ENCODE measurements at regions not wholly inside any gene's neighbourhood (a gene's known extent, or its start where the extent isn't known, plus 50 kb on each side); places are given as distances from the start of the nearest gene placed in this dataset.

- H3K36me3 ChIP-seq (ENCODE audit: control insufficient read depth, insufficient read depth, low read length) = no peaks in the 10 kb centered on the region
- H3K79me2 ChIP-seq (ENCODE audit: control insufficient read depth, insufficient read depth, low read length) = no peaks in the 10 kb centered on the region
- H3K9me3 ChIP-seq (ENCODE audit: control insufficient read depth, insufficient read depth, low read depth, low read length) = no peaks in the 10 kb centered on the region
- H3K4me2 ChIP-seq (ENCODE audit: extremely low read depth, insufficient read depth, low read length) = no peak overlapping the region
- no peak overlapping the region for H3K4me3 ChIP-seq (replicated peaks in 1 of 4; ENCODE audit: control extremely low read depth in 1 of 4, insufficient read depth in 1 of 4, low read depth in 3 of 4, low read length in 4 of 4)
- no peaks in the 10 kb centered on the region for H3K27me3 ChIP-seq (ENCODE audit: control insufficient read depth, insufficient read depth, low read length)
- no peak for DNase-seq (ENCODE audit: low read depth in 2 of 2)
- TF ChIP-seq EZH2 (IDR thresholded peaks at IDR 0.05; ENCODE audit: low read length, missing control alignments) = no peak
- no peak overlapping the region for H3K27ac ChIP-seq (ENCODE audit: insufficient read depth, low read length)
- H4K20me1 ChIP-seq (ENCODE audit: control insufficient read depth, extremely low read depth, insufficient read depth, low read length) = no peaks in the 10 kb centered on the region
- no peak overlapping the region for H3K9ac ChIP-seq (ENCODE audit: insufficient read depth, low read length)
- no peaks in the 10 kb centered on the region for H3K4me1 ChIP-seq (ENCODE audit: control insufficient read depth, extremely low read depth, insufficient read depth, low read length)
- no peak overlapping the region for H2AFZ ChIP-seq (ENCODE audit: low read length)
Observed at GRCh38 chr9:79395228-79395627, 176.5 kb upstream of the TLE4 start.

- Histone ChIP-seq H3K79me2 (ENCODE audit: control insufficient read depth, insufficient read depth, low read length) (no peaks in the 10 kb centered on the region), H3K9ac (ENCODE audit: insufficient read depth, low read length) (no peak overlapping the region), H3K4me1 (ENCODE audit: control insufficient read depth, extremely low read depth, insufficient read depth, low read length) (no peaks in the 10 kb centered on the region), H3K27ac (ENCODE audit: insufficient read depth, low read length) (no peak overlapping the region), H3K36me3 (ENCODE audit: control insufficient read depth, insufficient read depth, low read length) (no peaks in the 10 kb centered on the region), H4K20me1 (ENCODE audit: control insufficient read depth, extremely low read depth, insufficient read depth, low read length) (no peaks in the 10 kb centered on the region), H3K4me3 (replicated peaks in 1 of 4; ENCODE audit: control extremely low read depth in 1 of 4, insufficient read depth in 1 of 4, low read depth in 3 of 4, low read length in 4 of 4) (no peak overlapping the region), H3K9me3 (ENCODE audit: control insufficient read depth, insufficient read depth, low read depth, low read length) (no peaks in the 10 kb centered on the region), H3K27me3 (ENCODE audit: control insufficient read depth, insufficient read depth, low read length) (no peaks in the 10 kb centered on the region), H2AFZ (ENCODE audit: low read length) (no peak overlapping the region), H3K4me2 (ENCODE audit: extremely low read depth, insufficient read depth, low read length) (no peak overlapping the region)
- DNase-seq (ENCODE audit: low read depth in 2 of 2) = peak in 1 of 2 donors; percentile 11
- TF ChIP-seq EZH2 (IDR thresholded peaks at IDR 0.05; ENCODE audit: low read length, missing control alignments) = no peak
- no peak for TF ChIP-seq CTCF (conservative IDR thresholded peaks at IDR 0.05 in 1 of 2, IDR thresholded peaks at IDR 0.05 in 1 of 2; ENCODE audit: low read depth in 1 of 2, low read length in 2 of 2)
Observed at GRCh38 chr9:79395755-79396154, 176.0 kb upstream of the TLE4 start.

- H3K4me1 ChIP-seq (ENCODE audit: control insufficient read depth, extremely low read depth, insufficient read depth, low read length) = no peaks in the 10 kb centered on the region
- H3K9me3 ChIP-seq (ENCODE audit: control insufficient read depth, insufficient read depth, low read depth, low read length) = no peaks in the 10 kb centered on the region
- no peak for DNase-seq (ENCODE audit: low read depth in 2 of 2)
- no peaks in the 10 kb centered on the region for H3K27me3 ChIP-seq (ENCODE audit: control insufficient read depth, insufficient read depth, low read length)
- no peak overlapping the region for H2AFZ ChIP-seq (ENCODE audit: low read length)
- TF ChIP-seq CTCF (conservative IDR thresholded peaks at IDR 0.05 in 1 of 2, IDR thresholded peaks at IDR 0.05 in 1 of 2; ENCODE audit: low read depth in 1 of 2, low read length in 2 of 2) (no peak), EZH2 (IDR thresholded peaks at IDR 0.05; ENCODE audit: low read length, missing control alignments) (no peak)
- no peaks in the 10 kb centered on the region for H3K36me3 ChIP-seq (ENCODE audit: control insufficient read depth, insufficient read depth, low read length)
- H3K27ac ChIP-seq (ENCODE audit: insufficient read depth, low read length) = no peak overlapping the region
- no peaks in the 10 kb centered on the region for H4K20me1 ChIP-seq (ENCODE audit: control insufficient read depth, extremely low read depth, insufficient read depth, low read length)
- no peak overlapping the region for H3K4me2 ChIP-seq (ENCODE audit: extremely low read depth, insufficient read depth, low read length)
- no peak overlapping the region for H3K4me3 ChIP-seq (replicated peaks in 1 of 4; ENCODE audit: control extremely low read depth in 1 of 4, insufficient read depth in 1 of 4, low read depth in 3 of 4, low read length in 4 of 4)
- no peak overlapping the region for H3K9ac ChIP-seq (ENCODE audit: insufficient read depth, low read length)
- no peaks in the 10 kb centered on the region for H3K79me2 ChIP-seq (ENCODE audit: control insufficient read depth, insufficient read depth, low read length)
Observed at GRCh38 chr9:79396168-79396567, 175.6 kb upstream of the TLE4 start.
